LNCaP clone FGC (cell line): ENCODE measurements at regions not wholly inside any gene's neighbourhood (a gene's known extent, or its start where the extent isn't known, plus 50 kb on each side); places are given as distances from the start of the nearest gene placed in this dataset.

Experiments used
- DNase-seq: peaks from one replicate; pipeline ENCODE4 v3.0.0-alpha.2; 2011; ENCODE audit warnings: low read depth
- H3K4me3 ChIP-seq: 2 replicates; pipeline ENCODE4 v1.5.1; 2011; ENCODE audit warnings: mild to moderate bottlenecking, low read depth, low read length, control low read depth
- TF ChIP-seq, protein P1 (sequence below): IDR thresholded peaks from 2 replicates; pipeline ENCODE4 v1.5.1; 2012; ENCODE audit warnings: mild to moderate bottlenecking; ENCODE audit not compliant: control insufficient read depth, insufficient read depth; ENCODE audit errors: extremely low read depth

DNA sequence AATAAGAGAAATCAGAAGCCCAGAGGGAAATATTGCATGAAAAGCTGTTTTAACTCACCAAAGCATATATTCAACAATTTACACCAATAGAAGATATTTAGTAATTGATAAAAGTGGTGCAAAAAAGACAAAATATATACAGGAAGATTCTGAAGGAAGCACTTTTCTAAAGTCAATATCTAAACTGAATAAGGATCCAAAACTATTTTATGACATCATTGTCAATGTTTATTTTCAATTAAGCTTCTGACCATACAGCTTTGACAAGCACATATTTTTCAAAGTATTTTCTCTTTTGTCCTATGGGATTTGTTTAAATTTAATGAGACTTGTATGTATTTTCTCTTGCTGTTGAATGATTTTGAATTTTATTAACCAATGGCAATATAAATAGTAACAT, 1716.1 kb downstream of the OLFM4 start:
- no peak overlapping the region for H3K4me3 ChIP-seq
- DNase-seq, result no peak
- TF ChIP-seq, protein P1, sequence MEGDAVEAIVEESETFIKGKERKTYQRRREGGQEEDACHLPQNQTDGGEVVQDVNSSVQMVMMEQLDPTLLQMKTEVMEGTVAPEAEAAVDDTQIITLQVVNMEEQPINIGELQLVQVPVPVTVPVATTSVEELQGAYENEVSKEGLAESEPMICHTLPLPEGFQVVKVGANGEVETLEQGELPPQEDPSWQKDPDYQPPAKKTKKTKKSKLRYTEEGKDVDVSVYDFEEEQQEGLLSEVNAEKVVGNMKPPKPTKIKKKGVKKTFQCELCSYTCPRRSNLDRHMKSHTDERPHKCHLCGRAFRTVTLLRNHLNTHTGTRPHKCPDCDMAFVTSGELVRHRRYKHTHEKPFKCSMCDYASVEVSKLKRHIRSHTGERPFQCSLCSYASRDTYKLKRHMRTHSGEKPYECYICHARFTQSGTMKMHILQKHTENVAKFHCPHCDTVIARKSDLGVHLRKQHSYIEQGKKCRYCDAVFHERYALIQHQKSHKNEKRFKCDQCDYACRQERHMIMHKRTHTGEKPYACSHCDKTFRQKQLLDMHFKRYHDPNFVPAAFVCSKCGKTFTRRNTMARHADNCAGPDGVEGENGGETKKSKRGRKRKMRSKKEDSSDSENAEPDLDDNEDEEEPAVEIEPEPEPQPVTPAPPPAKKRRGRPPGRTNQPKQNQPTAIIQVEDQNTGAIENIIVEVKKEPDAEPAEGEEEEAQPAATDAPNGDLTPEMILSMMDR, result no peak

DNA sequence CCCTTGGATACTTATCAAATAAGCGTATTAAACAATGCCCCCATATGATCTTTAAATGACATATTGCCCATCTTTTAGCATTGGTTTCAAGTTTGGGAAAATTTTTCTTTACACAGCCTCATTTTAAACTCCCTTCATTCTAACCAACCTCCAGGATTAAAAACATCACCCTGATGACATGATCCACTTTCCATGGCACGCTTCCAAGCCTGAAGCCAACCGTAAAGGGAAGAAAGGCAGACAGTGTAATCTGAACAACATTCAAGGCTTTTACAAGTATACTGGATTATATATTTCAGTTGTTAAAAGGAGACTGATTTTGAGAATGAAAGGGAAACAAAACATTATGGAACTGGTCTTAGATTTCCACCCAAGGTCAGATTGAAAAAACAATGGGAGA, 1721.9 kb downstream of the OLFM4 start:
- TF ChIP-seq, protein P1, result no peak
- H3K4me3 ChIP-seq, result no peak overlapping the region
- DNase-seq, result no peak

DNA sequence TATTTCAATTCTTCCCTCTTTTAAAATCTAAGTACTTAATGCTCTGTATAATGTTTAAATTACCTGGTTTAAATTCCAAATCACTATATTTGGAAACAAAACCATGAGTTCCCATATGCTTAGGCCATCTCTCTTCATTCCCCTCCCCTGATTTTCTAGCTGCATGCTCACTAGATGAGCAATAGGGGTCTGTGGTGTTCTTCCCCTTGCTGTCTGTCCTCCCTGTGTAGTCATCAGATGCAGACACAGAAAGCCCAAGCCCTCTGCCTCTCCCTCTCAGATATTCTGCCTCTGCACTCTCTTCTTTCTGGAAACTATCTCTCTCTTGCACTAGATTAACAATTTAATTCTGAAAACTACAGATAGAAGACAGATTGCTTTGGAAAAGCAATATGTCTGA, 1730.2 kb downstream of the OLFM4 start:
- TF ChIP-seq, protein P1, result no peak
- DNase-seq, result no peak
- H3K4me3 ChIP-seq, result no peak overlapping the region

DNA sequence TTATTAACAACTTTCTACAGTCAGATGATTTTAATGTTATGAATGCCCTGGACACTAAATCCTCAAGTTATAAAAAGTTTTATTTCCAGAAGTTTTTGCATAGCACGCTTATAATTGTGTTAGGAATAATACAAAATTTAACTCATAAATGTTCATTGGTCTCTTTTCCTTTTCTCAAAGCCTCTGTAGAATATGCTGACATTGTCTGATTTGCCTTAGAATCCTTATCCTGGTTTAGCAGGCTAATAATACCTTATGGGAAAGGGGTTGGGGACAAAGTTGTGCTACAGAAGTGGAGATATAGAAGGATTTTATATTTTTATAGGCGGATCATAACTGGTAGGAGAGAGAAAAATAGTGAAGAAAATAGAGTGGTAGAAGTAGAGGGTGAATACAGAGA, 1739.6 kb downstream of the OLFM4 start:
- no peak for DNase-seq
- TF ChIP-seq, protein P1, result no peak
- no peak overlapping the region for H3K4me3 ChIP-seq

DNA sequence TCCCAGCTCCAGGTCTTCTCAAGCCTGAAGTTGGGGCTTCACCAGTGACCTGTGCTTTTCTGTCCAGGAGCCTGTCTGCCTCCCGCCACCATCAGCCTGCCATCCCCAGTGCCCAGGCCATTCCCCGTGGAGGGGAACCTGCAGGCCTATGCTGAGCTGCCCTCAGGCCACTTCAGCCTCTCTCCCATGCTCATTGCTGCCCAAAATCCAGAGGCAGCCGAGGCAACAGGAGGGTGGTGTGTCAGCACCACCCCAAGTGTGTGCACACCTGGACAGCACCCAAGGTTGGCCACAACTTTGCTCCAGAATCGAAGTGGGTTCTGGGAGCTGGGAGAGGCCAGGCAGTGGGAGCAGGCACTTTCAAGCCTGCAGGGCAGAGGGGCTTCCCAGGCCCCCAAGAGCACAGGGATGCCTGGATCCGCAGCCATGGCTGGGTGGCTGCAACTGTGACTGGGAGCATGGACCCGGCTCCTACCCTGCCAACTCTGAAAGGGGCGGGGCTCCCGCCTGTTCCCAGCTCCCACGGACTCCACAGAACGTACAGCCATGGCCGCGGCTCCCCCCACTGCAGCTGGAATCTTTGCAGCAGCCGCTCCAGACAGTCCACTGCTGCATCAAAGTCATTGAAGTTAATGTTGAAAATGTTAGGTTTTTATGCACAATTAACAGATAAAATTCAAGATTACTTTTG, 1747.0 kb downstream of the OLFM4 start:
- H3K4me3 ChIP-seq, result no peak overlapping the region
- no peak for DNase-seq
- TF ChIP-seq, protein P1, result no peak

DNA sequence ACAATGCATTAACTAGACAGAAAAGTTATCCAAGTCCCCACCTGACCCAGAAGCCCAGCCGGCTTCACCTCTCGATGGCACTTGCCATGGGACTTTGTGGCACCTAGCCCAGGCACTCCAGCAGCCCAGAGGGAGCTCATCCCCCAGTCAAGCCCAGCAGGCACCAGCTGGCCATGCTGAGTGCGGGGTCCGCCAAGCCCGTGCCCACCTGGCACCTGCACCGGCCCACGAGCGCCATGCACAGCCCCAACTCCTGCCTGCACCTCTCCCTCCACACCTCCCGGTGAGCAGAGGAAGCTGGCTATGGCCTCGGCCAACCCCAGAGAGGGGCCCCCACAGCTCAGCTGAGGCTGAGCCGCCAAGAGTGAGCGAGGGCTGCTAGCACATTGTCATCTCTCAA, 1759.1 kb downstream of the OLFM4 start:
- H3K4me3 ChIP-seq, result no peak overlapping the region
- no peak for DNase-seq
- TF ChIP-seq, protein P1, result no peak

DNA sequence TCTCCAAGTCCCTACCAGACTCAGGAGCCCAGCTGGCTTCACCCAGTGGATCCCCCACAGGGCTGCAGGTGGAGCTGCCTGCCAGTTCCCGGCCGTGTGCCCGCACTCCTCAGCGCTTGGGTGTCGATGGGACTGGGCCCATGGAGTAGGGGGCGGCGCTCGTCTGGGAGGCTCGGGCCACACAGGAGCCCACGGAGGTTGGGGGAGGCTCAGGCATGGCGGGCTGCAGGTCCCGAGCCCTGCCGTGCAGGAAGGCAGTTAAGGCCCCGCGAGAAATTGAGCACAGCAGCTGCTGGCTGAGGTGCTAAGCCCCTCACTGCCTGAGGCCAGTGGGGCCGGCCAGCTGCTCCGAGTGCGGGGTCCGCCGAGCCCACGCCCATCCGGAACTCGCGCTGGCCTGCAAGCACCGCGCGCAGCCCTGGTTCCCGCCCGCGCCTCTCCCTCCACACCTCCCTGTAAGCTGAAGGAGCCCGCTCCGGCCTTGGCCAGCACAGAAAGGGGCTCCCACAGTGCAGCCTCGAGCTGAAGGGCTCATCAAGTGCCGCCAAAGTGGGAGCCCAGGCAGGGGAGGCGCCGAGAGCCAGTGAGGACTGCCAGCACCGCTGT, 1771.1 kb downstream of the OLFM4 start:
- DNase-seq, result no peak

More for the DNA sequence above, 1771.1 kb downstream of the OLFM4 start:
- TF ChIP-seq, protein P1, result no peak
- no peak overlapping the region for H3K4me3 ChIP-seq
